ENCODE measurements at regions not wholly inside any gene's neighbourhood (a gene's known extent, or its start where the extent isn't known, plus 50 kb on each side); places are given as distances from the start of the nearest gene placed in this dataset.

DNA sequence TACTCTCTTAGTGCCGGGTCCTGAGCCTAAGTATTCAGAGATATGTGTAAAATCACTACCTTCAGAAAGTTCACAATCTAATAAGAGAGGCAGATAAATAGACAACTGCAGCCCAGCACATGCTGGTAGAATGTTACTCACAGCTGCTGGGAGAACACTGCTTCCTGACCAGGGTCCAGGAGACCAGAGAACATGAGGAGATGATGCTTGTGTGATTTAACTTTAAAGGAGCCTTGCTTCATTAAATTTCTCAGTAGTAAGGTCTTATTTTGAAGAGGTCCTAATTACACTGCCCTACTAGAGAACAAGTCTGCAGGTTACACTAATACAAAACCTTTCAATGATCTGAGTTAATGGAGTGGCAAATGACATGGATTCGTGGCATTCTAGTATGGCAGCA, 209.9 kb upstream of the TRIB2 start:
- ATAC-seq (ENCODE audit: insufficient read depth, low read depth) (no peak), DNase-seq (no peak)

GRCh38 chr2:12507295-12507694, 209.4 kb upstream of the TRIB2 start:
- Histone ChIP-seq H2AFZ (ENCODE audit: low read depth, low read length) (0 out of 2 replicates have a peak overlapping the region, but pooled peaks have one; percentile 14), H3K9me3 (ENCODE audit: insufficient read depth, low read length, severe bottlenecking) (no peaks in the 10 kb centered on the region), H3K9ac (ENCODE audit: low read depth, low read length) (no peak overlapping the region), H3K4me2 (ENCODE audit: insufficient read depth, low read length) (peak overlapping the region; percentile 45), H3K27ac (ENCODE audit: low read length) (peak overlapping the region; percentile 30), H3K79me2 (ENCODE audit: insufficient read depth, low read length) (no peaks in the 10 kb centered on the region), H3K4me3 (ENCODE audit: low read depth in 1 of 2, low read length in 2 of 2) (no peak overlapping the region), H4K20me1 (ENCODE audit: insufficient read depth, low read length) (no peaks in the 10 kb centered on the region), H3K36me3 (ENCODE audit: insufficient read depth, low read length) (no peaks in the 10 kb centered on the region), H3K4me1 (ENCODE audit: insufficient read depth, low read length) (peaks cover 37% of the 10 kb centered on the region), H3K27me3 (ENCODE audit: insufficient read depth, low read length, poor library complexity) (no peaks in the 10 kb centered on the region)
- DNase-seq = peak; percentile 87
- ATAC-seq (ENCODE audit: insufficient read depth, low read depth) = peak; percentile 98
- no peak for TF ChIP-seq EZH2 (IDR thresholded peaks at IDR 0.05; ENCODE audit: borderline replicate concordance, low read depth, low read length, severe bottlenecking)
- TF ChIP-seq, protein P1, sequence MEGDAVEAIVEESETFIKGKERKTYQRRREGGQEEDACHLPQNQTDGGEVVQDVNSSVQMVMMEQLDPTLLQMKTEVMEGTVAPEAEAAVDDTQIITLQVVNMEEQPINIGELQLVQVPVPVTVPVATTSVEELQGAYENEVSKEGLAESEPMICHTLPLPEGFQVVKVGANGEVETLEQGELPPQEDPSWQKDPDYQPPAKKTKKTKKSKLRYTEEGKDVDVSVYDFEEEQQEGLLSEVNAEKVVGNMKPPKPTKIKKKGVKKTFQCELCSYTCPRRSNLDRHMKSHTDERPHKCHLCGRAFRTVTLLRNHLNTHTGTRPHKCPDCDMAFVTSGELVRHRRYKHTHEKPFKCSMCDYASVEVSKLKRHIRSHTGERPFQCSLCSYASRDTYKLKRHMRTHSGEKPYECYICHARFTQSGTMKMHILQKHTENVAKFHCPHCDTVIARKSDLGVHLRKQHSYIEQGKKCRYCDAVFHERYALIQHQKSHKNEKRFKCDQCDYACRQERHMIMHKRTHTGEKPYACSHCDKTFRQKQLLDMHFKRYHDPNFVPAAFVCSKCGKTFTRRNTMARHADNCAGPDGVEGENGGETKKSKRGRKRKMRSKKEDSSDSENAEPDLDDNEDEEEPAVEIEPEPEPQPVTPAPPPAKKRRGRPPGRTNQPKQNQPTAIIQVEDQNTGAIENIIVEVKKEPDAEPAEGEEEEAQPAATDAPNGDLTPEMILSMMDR (IDR thresholded peaks at IDR 0.05; ENCODE audit: borderline replicate concordance, extremely low read depth, low read length, poor library complexity, severe bottlenecking) = no peak

More for the DNA sequence above, 209.9 kb upstream of the TRIB2 start:
- Histone ChIP-seq H3K27me3 (ENCODE audit: insufficient read depth, low read length, poor library complexity) (no peaks in the 10 kb centered on the region), H3K9me3 (ENCODE audit: insufficient read depth, low read length, severe bottlenecking) (no peaks in the 10 kb centered on the region), H3K4me1 (ENCODE audit: insufficient read depth, low read length) (peaks cover 42% of the 10 kb centered on the region), H3K36me3 (ENCODE audit: insufficient read depth, low read length) (no peaks in the 10 kb centered on the region), H3K9ac (ENCODE audit: low read depth, low read length) (no peak overlapping the region), H3K27ac (ENCODE audit: low read length) (peak overlapping the region; percentile 30), H4K20me1 (ENCODE audit: insufficient read depth, low read length) (no peaks in the 10 kb centered on the region), H3K79me2 (ENCODE audit: insufficient read depth, low read length) (no peaks in the 10 kb centered on the region), H2AFZ (ENCODE audit: low read depth, low read length) (no peak overlapping the region), H3K4me2 (ENCODE audit: insufficient read depth, low read length) (peak overlapping the region; percentile 45), H3K4me3 (ENCODE audit: low read depth in 1 of 2, low read length in 2 of 2) (no peak overlapping the region)
- TF ChIP-seq EZH2 (IDR thresholded peaks at IDR 0.05; ENCODE audit: borderline replicate concordance, low read depth, low read length, severe bottlenecking) = no peak
- TF ChIP-seq, protein P1 (IDR thresholded peaks at IDR 0.05; ENCODE audit: borderline replicate concordance, extremely low read depth, low read length, poor library complexity, severe bottlenecking) = no peak

DNA sequence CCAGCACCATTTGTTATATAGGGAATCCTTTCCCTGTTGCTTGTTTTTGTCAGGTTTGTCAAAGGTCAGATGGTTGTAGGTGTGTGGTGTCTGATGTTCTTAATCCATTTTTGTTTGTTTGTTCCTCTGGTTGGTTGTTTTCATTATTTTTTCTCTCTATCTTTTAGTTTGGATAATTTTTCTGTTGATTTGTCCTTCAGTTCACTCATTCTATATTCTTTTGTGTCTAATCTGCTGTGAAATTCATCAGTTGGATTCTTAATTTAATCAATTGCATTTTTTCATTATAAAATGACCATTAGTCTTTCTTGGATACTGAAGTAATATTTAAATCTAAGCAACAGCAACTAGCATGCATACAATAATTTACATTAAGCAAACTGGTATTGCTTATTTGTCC, 206.7 kb upstream of the TRIB2 start:
- no peak overlapping the region for H3K4me2 ChIP-seq (ENCODE audit: insufficient read depth, low read length)
- no peak overlapping the region for H3K27ac ChIP-seq (ENCODE audit: low read length)
- no peaks in the 10 kb centered on the region for H3K36me3 ChIP-seq (ENCODE audit: insufficient read depth, low read length)
- TF ChIP-seq, protein P1 (IDR thresholded peaks at IDR 0.05; ENCODE audit: borderline replicate concordance, extremely low read depth, low read length, poor library complexity, severe bottlenecking) = no peak
- TF ChIP-seq EZH2 (IDR thresholded peaks at IDR 0.05; ENCODE audit: borderline replicate concordance, low read depth, low read length, severe bottlenecking) = no peak
- no peaks in the 10 kb centered on the region for H4K20me1 ChIP-seq (ENCODE audit: insufficient read depth, low read length)
- H3K9me3 ChIP-seq (ENCODE audit: insufficient read depth, low read length, severe bottlenecking) = no peaks in the 10 kb centered on the region
- ATAC-seq (ENCODE audit: insufficient read depth, low read depth) (no peak), DNase-seq (no peak)
- no peaks in the 10 kb centered on the region for H3K27me3 ChIP-seq (ENCODE audit: insufficient read depth, low read length, poor library complexity)
- H3K4me1 ChIP-seq (ENCODE audit: insufficient read depth, low read length) = peaks cover 45% of the 10 kb centered on the region
- no peaks in the 10 kb centered on the region for H3K79me2 ChIP-seq (ENCODE audit: insufficient read depth, low read length)
- H2AFZ ChIP-seq (ENCODE audit: low read depth, low read length) = no peak overlapping the region
- no peak overlapping the region for H3K4me3 ChIP-seq (ENCODE audit: low read depth in 1 of 2, low read length in 2 of 2)
- no peak overlapping the region for H3K9ac ChIP-seq (ENCODE audit: low read depth, low read length)

- no peak for TF ChIP-seq EZH2 (IDR thresholded peaks at IDR 0.05; ENCODE audit: borderline replicate concordance, low read depth, low read length, severe bottlenecking)
- TF ChIP-seq, protein P1 (IDR thresholded peaks at IDR 0.05; ENCODE audit: borderline replicate concordance, extremely low read depth, low read length, poor library complexity, severe bottlenecking) = no peak
- Histone ChIP-seq H3K9ac (ENCODE audit: low read depth, low read length) (no peak overlapping the region), H3K9me3 (ENCODE audit: insufficient read depth, low read length, severe bottlenecking) (no peaks in the 10 kb centered on the region), H3K27ac (ENCODE audit: low read length) (peak overlapping the region; percentile 58), H3K4me1 (ENCODE audit: insufficient read depth, low read length) (peaks cover 29% of the 10 kb centered on the region), H3K4me2 (ENCODE audit: insufficient read depth, low read length) (no peak overlapping the region), H3K36me3 (ENCODE audit: insufficient read depth, low read length) (no peaks in the 10 kb centered on the region), H3K79me2 (ENCODE audit: insufficient read depth, low read length) (no peaks in the 10 kb centered on the region), H3K4me3 (ENCODE audit: low read depth in 1 of 2, low read length in 2 of 2) (no peak overlapping the region), H2AFZ (ENCODE audit: low read depth, low read length) (peak overlapping the region; percentile 48; the same call in 1 of the 2 replicates), H4K20me1 (ENCODE audit: insufficient read depth, low read length) (no peaks in the 10 kb centered on the region), H3K27me3 (ENCODE audit: insufficient read depth, low read length, poor library complexity) (no peaks in the 10 kb centered on the region)
- DNase-seq = peak; percentile 32
- 0 out of 3 replicates have a peak, but pooled peaks have one; percentile 30 for ATAC-seq (ENCODE audit: insufficient read depth, low read depth)
Observed at GRCh38 chr2:12513339-12513738, 203.4 kb upstream of the TRIB2 start.
